Endothelial cell of umbilical vein (primary cell): ENCODE measurements at regions not wholly inside any gene's neighbourhood (a gene's known extent, or its start where the extent isn't known, plus 50 kb on each side); places are given as distances from the start of the nearest gene placed in this dataset.
A peak's percentile ranks its signal among the peaks of the same experiment; 100 is the strongest.

ENCODE experiments used
- BruUV-seq: library from RNA; stranded (reverse); fragments of 400-500 nt; replicated peaks from 2 replicates; lab custom pipeline; 2021; lab: Mats Ljungman, UMichigan
- CTCF ChIA-PET: fragments of 300-600, 350-600 bp; sonication (Branson Sonifier 250); formaldehyde crosslinking; loops from one replicate; lab custom pipeline; 2021; ENCODE audit warnings: antibody characterized with exemption, inconsistent platforms; lab: Charles Lee
- POLR2A ChIA-PET: fragments of 300-600, 350-600 bp; sonication (Branson Sonifier 250); formaldehyde crosslinking; loops from one replicate; lab custom pipeline; 2021; ENCODE audit warnings: antibody characterized with exemption, inconsistent platforms; lab: Charles Lee
- DNase-seq: peaks from one replicate; pipeline ENCODE4 v3.0.0-alpha.2; 2011; ENCODE audit warnings: low read depth, low spot score
- FAIRE-seq: peaks from 2 replicates; lab custom pipeline; 2011; peaks lifted over from hg19 to GRCh38; lab: Jason Lieb, UNC
- H2AFZ ChIP-seq: 2 replicates; pipeline ENCODE4 v1.6.0; 2012; ENCODE audit warnings: low read depth, low read length, control low read depth, inconsistent platforms
- H3K27ac ChIP-seq: 2 replicates; pipeline ENCODE4 v1.5.1; 2011; ENCODE audit warnings: low read depth, mild to moderate bottlenecking, control low read depth, low read length, moderate library complexity; ENCODE audit not compliant: insufficient read depth
- H3K27me3 ChIP-seq, 2 experiments: 2 replicates each; pipeline versions ENCODE4 v1.6.0 to v1.6.1; 2011; ENCODE audit warnings: low read length in 2 of 2, mixed read lengths in 1 of 2; ENCODE audit not compliant: control insufficient read depth in 2 of 2, insufficient read depth in 2 of 2
- H3K36me3 ChIP-seq, 2 experiments: 2 replicates in 1 of 2; 3 replicates in 1 of 2; pipeline ENCODE4 v1.5.1; 2011; ENCODE audit warnings: low read length in 2 of 2, mild to moderate bottlenecking in 1 of 2, moderate library complexity in 1 of 2; ENCODE audit not compliant: control insufficient read depth in 2 of 2, insufficient read depth in 2 of 2; ENCODE audit errors: extremely low read depth in 1 of 2
- H3K4me1 ChIP-seq: 3 replicates; pipeline ENCODE4 v1.5.1; 2011; ENCODE audit warnings: mild to moderate bottlenecking, low read length; ENCODE audit not compliant: control insufficient read depth, insufficient read depth; ENCODE audit errors: extremely low read depth
- H3K4me2 ChIP-seq: 2 replicates; pipeline ENCODE4 v1.6.1; 2011; ENCODE audit warnings: low read length, control low read depth, mixed read lengths; ENCODE audit not compliant: insufficient read depth
- H3K4me3 ChIP-seq, 3 experiments: fragments of 200-600 bp in 1 of 3; sonication (generic), shearing (Covaris generic) in 1 of 3; replicated peaks in 1 of 3; 2 replicates each; pipeline ENCODE4 v1.5.1; 2011 to 2016; ENCODE audit warnings: control low read depth in 3 of 3, low read length in 3 of 3, mild to moderate bottlenecking in 2 of 3, inconsistent platforms in 1 of 3, low read depth in 1 of 3, moderate library complexity in 1 of 3; ENCODE audit not compliant: insufficient read depth in 1 of 3
- H3K79me2 ChIP-seq: 2 replicates; pipeline ENCODE4 v1.6.0; 2012; ENCODE audit warnings: low read length, inconsistent platforms; ENCODE audit not compliant: control insufficient read depth, insufficient read depth
- H3K9ac ChIP-seq: replicated peaks from 2 replicates; pipeline ENCODE3; 2011; ENCODE audit warnings: low read length, control low read depth; ENCODE audit not compliant: insufficient read depth; ENCODE audit errors: extremely low read depth
- H3K9me1 ChIP-seq: replicated peaks from 3 replicates; pipeline ENCODE4 v1.6.0; 2011; ENCODE audit warnings: mild to moderate bottlenecking, low read length; ENCODE audit not compliant: control insufficient read depth, insufficient read depth; ENCODE audit errors: extremely low read depth
- H3K9me3 ChIP-seq: replicated peaks from 2 replicates; pipeline ENCODE4 v1.5.1; 2012; ENCODE audit warnings: low read length, inconsistent platforms; ENCODE audit not compliant: control insufficient read depth, insufficient read depth
- H4K20me1 ChIP-seq: replicated peaks from 2 replicates; pipeline ENCODE3; 2011; ENCODE audit warnings: mild to moderate bottlenecking, low read length; ENCODE audit not compliant: control insufficient read depth, insufficient read depth; ENCODE audit errors: extremely low read depth
- CTCF ChIP-seq, 2 donors: IDR thresholded peaks; 1 replicate in 1 of 2; 2 replicates in 1 of 2; pipeline ENCODE4 v1.5.1; 2011; ENCODE audit warnings: low read length in 2 of 2, mild to moderate bottlenecking in 2 of 2, moderate library complexity in 2 of 2, control low read depth in 1 of 2, inconsistent platforms in 1 of 2, low read depth in 1 of 2; ENCODE audit not compliant: insufficient read depth in 1 of 2; ENCODE audit errors: extremely low read depth in 1 of 2
- EZH2 ChIP-seq: IDR thresholded peaks from 2 replicates; pipeline ENCODE4 v1.6.1; 2012; ENCODE audit warnings: borderline replicate concordance, low read depth, mild to moderate bottlenecking, moderate library complexity, low read length, inconsistent platforms; ENCODE audit not compliant: severe bottlenecking
- FOS ChIP-seq: IDR thresholded peaks from 2 replicates; pipeline ENCODE4 v1.6.1; 2011; ENCODE audit warnings: mild to moderate bottlenecking, low read length, moderate library complexity, borderline replicate concordance; ENCODE audit not compliant: insufficient read depth
- GATA2 ChIP-seq: IDR thresholded peaks from 2 replicates; pipeline ENCODE4 v1.7.0; 2011; ENCODE audit warnings: low read depth, mild to moderate bottlenecking, moderate library complexity, mixed read lengths, low read length; ENCODE audit not compliant: insufficient read length, insufficient read depth
- JUN ChIP-seq: IDR thresholded peaks from 2 replicates; pipeline ENCODE4 v1.6.1; 2011; ENCODE audit warnings: borderline replicate concordance, low read depth; ENCODE audit not compliant: insufficient read length, insufficient read depth
- MAX ChIP-seq: IDR thresholded peaks from 2 replicates; pipeline ENCODE4 v1.6.1; 2011; ENCODE audit not compliant: insufficient read depth, insufficient read length
- MYC ChIP-seq: IDR thresholded peaks from one replicate; pipeline ENCODE4 v1.6.1; 2011; ENCODE audit warnings: mild to moderate bottlenecking, low read depth, low read length
- POLR2A ChIP-seq: IDR thresholded peaks from 2 replicates; pipeline ENCODE4 v1.6.1; 2012; ENCODE audit warnings: low read depth, mild to moderate bottlenecking, control low read depth, low read length
- POLR2AphosphoS5 ChIP-seq: IDR thresholded peaks from 2 replicates; pipeline ENCODE4 v1.6.1; 2012; ENCODE audit warnings: low read depth, mild to moderate bottlenecking, control low read depth, low read length, moderate library complexity; ENCODE audit not compliant: insufficient read depth
- dilution Hi-C: fragments of 300-500 bp; cut with MboI; formaldehyde crosslinking; loops from one replicate; pipeline ENCODE4 v1.15.0; 2019; ENCODE audit warnings: low sequenced_read_pairs; ENCODE audit not compliant: extremely low pct_ligation_motif_present
- intact Hi-C: fragments of 100-400 bp; cut with micrococcal nuclease; formaldehyde crosslinking; loops from one replicate; pipeline ENCODE4 v1.10.0; 2022

- peak overlapping the region; percentile 40 for H2AFZ ChIP-seq
- H3K9me1 ChIP-seq: no peaks in the 10 kb centered on the region
- no peak overlapping the region for H3K9ac ChIP-seq
- TF ChIP-seq CTCF (IDR thresholded peaks at IDR 0.05; ENCODE audit: extremely low read depth in 1 of 2, insufficient read depth in 1 of 2, low read depth in 1 of 2, low read length in 2 of 2) (peak; percentile 73), JUN (no peak)
- no peaks in the 10 kb centered on the region for H3K27me3 ChIP-seq
- no peaks in the 10 kb centered on the region for H3K36me3 ChIP-seq
- H3K27ac ChIP-seq: no peak overlapping the region
- dilution Hi-C loops (no loop called here), intact Hi-C loops (loop anchor here (1.0 to 10.0 kb wide), 11 partner anchors 38 to 1512 kb away; partner anchors contain the start of gene LYPD1)
- POLR2A ChIA-PET: no interaction called here
- FAIRE-seq: peak; percentile 77
- no peak overlapping the region for H3K4me2 ChIP-seq
- H3K79me2 ChIP-seq: no peaks in the 10 kb centered on the region
- peak; percentile 90 for DNase-seq
- peaks cover 3% of the 10 kb centered on the region for H3K4me1 ChIP-seq
- no peaks in the 10 kb centered on the region for H3K9me3 ChIP-seq
- H3K4me3 ChIP-seq: no peak overlapping the region
- no peaks in the 10 kb centered on the region for H4K20me1 ChIP-seq
- CTCF ChIA-PET: interaction anchor here (0.6 to 1.6 kb wide), 72 partner anchors 9 to 1431 kb away, joined by 3 to 81 read pairs (median 4); partner anchors contain the start of genes LYPD1 and NCKAP5
- BruUV-seq: no TSS peak
Observed at GRCh38 chr2:133780099-133780996, 212.1 kb upstream of the NCKAP5 start.

- ChIA-PET CTCF (interaction anchor here (1.5 kb wide), 1 partner anchor 609 kb away, joined by 60 read pairs; no protein-coding TSS in a partner anchor), POLR2A (no interaction called here)
- dilution Hi-C loops (no loop called here), intact Hi-C loops (loop anchor here (1.0 to 10.0 kb wide), 11 partner anchors 38 to 1513 kb away; partner anchors contain the start of gene LYPD1)
- no peak overlapping the region for H3K9ac ChIP-seq
- H3K79me2 ChIP-seq: no peaks in the 10 kb centered on the region
- TF ChIP-seq GATA2 (no peak), CTCF (IDR thresholded peaks at IDR 0.05; ENCODE audit: extremely low read depth in 1 of 2, insufficient read depth in 1 of 2, low read depth in 1 of 2, low read length in 2 of 2) (no peak), POLR2AphosphoS5 (no peak), MAX (no peak), MYC (no peak), POLR2A (no peak), EZH2 (no peak), FOS (no peak)
- no peak for DNase-seq
- no peaks in the 10 kb centered on the region for H3K9me1 ChIP-seq
- no peak overlapping the region for H2AFZ ChIP-seq
- BruUV-seq: no TSS peak
- H3K27ac ChIP-seq: no peak overlapping the region
- no peak overlapping the region for H3K4me3 ChIP-seq
- H3K9me3 ChIP-seq: no peaks in the 10 kb centered on the region
- peaks cover 3% of the 10 kb centered on the region for H3K4me1 ChIP-seq
- H3K27me3 ChIP-seq: no peaks in the 10 kb centered on the region
- H3K36me3 ChIP-seq: no peaks in the 10 kb centered on the region
- no peak for FAIRE-seq
- no peak overlapping the region for H3K4me2 ChIP-seq
- H4K20me1 ChIP-seq: no peaks in the 10 kb centered on the region
Observed at GRCh38 chr2:133780997-133781513, 212.8 kb upstream of the NCKAP5 start.
